ENCODE measurements at regions not wholly inside any gene's neighbourhood (a gene's known extent, or its start where the extent isn't known, plus 50 kb on each side); places are given as distances from the start of the nearest gene placed in this dataset.

GRCh38 chr6:84445068-84445467, 217.6 kb upstream of the CEP162 start:
- H3K27me3 ChIP-seq (ENCODE audit: insufficient read depth, low read depth, severe bottlenecking) = no peaks in the 10 kb centered on the region
- H3K9me3 ChIP-seq (ENCODE audit: severe bottlenecking) = no peaks in the 10 kb centered on the region
- TF ChIP-seq CTCF (IDR thresholded peaks at IDR 0.05; ENCODE audit: low read depth, low read length) = no peak
- no peak overlapping the region for H3K27ac ChIP-seq
- H3K36me3 ChIP-seq = no peaks in the 10 kb centered on the region
- no peak overlapping the region for H3K4me3 ChIP-seq (ENCODE audit: low read depth, low read length)
- DNase-seq = no peak

GRCh38 chr6:84442208-84442607, 214.8 kb upstream of the CEP162 start:
- no peaks in the 10 kb centered on the region for H3K9me3 ChIP-seq (ENCODE audit: severe bottlenecking)
- no peaks in the 10 kb centered on the region for H3K27me3 ChIP-seq (ENCODE audit: insufficient read depth, low read depth, severe bottlenecking)
- no peak overlapping the region for H3K4me3 ChIP-seq (ENCODE audit: low read depth, low read length)
- TF ChIP-seq CTCF (IDR thresholded peaks at IDR 0.05; ENCODE audit: low read depth, low read length) = no peak
- H3K27ac ChIP-seq = no peak overlapping the region
- no peaks in the 10 kb centered on the region for H3K36me3 ChIP-seq
- DNase-seq = no peak

GRCh38 chr6:84441456-84441855, 214.0 kb upstream of the CEP162 start:
- no peaks in the 10 kb centered on the region for H3K27me3 ChIP-seq (ENCODE audit: insufficient read depth, low read depth, severe bottlenecking)
- no peak overlapping the region for H3K4me3 ChIP-seq (ENCODE audit: low read depth, low read length)
- H3K9me3 ChIP-seq (ENCODE audit: severe bottlenecking) = no peaks in the 10 kb centered on the region
- H3K27ac ChIP-seq = no peak overlapping the region
- no peaks in the 10 kb centered on the region for H3K36me3 ChIP-seq
- TF ChIP-seq CTCF (IDR thresholded peaks at IDR 0.05; ENCODE audit: low read depth, low read length) = no peak
- DNase-seq = no peak

GRCh38 chr6:84434550-84434949, 207.1 kb upstream of the CEP162 start:
- DNase-seq = no peak

GRCh38 chr6:84432619-84433018, 205.2 kb upstream of the CEP162 start:
- peak overlapping the region; percentile 51 for H3K27ac ChIP-seq
- H3K36me3 ChIP-seq = no peaks in the 10 kb centered on the region
- DNase-seq = peak; percentile 35
- H3K9me3 ChIP-seq (ENCODE audit: severe bottlenecking) = no peaks in the 10 kb centered on the region
- H3K4me3 ChIP-seq (ENCODE audit: low read depth, low read length) = no peak overlapping the region
- no peaks in the 10 kb centered on the region for H3K27me3 ChIP-seq (ENCODE audit: insufficient read depth, low read depth, severe bottlenecking)
- TF ChIP-seq CTCF (IDR thresholded peaks at IDR 0.05; ENCODE audit: low read depth, low read length) = no peak

More at GRCh38 chr6:84434550-84434949, 207.1 kb upstream of the CEP162 start:
- no peaks in the 10 kb centered on the region for H3K9me3 ChIP-seq (ENCODE audit: severe bottlenecking)
- no peaks in the 10 kb centered on the region for H3K27me3 ChIP-seq (ENCODE audit: insufficient read depth, low read depth, severe bottlenecking)
- no peak for TF ChIP-seq CTCF (IDR thresholded peaks at IDR 0.05; ENCODE audit: low read depth, low read length)
- H3K36me3 ChIP-seq = no peaks in the 10 kb centered on the region
- H3K27ac ChIP-seq = no peak overlapping the region
- no peak overlapping the region for H3K4me3 ChIP-seq (ENCODE audit: low read depth, low read length)

- H3K4me3 ChIP-seq (ENCODE audit: low read depth, low read length) = no peak overlapping the region
- H3K27ac ChIP-seq = no peak overlapping the region
- H3K9me3 ChIP-seq (ENCODE audit: severe bottlenecking) = no peaks in the 10 kb centered on the region
- peak; percentile 81 for TF ChIP-seq CTCF (IDR thresholded peaks at IDR 0.05; ENCODE audit: low read depth, low read length)
- DNase-seq = peak; percentile 69
- H3K36me3 ChIP-seq = no peaks in the 10 kb centered on the region
- no peaks in the 10 kb centered on the region for H3K27me3 ChIP-seq (ENCODE audit: insufficient read depth, low read depth, severe bottlenecking)
These were observed 201.0 kb upstream of the CEP162 start for GRCh38 chr6:84428300-84428907.

Measured in WERI-Rb-1 (cell line).